Umbilical cord (tissue), 1 donor: ENCODE measurements at regions not wholly inside any gene's neighbourhood (a gene's known extent, or its start where the extent isn't known, plus 50 kb on each side); places are given as distances from the start of the nearest gene placed in this dataset.
A peak's percentile ranks its signal among the peaks of the same experiment; 100 is the strongest.

ENCODE experiments used
- DNase-seq: peaks from one replicate; pipeline ENCODE4 v3.0.0-alpha.2; 2015; ENCODE audit warnings: low spot score

DNA sequence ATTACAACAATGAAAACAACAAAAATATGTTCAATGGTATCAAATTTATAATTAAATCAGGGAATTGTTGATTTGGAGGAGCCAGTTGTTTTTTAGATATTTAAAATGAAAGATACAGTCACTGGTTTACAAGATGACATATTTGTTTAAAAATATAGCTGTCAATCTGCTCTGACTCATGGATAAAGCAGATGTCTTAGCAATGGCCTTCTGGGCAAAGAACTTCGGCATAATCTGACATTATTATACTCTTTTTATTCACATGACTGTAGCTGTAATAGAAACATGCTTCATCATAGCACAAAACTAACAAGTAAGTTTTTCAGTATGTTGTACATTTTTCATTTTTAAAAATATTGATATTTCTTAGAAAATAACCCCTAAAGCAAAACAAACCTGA lies 267.4 kb downstream of the CENPW start:
- DNase-seq: no peak

DNA sequence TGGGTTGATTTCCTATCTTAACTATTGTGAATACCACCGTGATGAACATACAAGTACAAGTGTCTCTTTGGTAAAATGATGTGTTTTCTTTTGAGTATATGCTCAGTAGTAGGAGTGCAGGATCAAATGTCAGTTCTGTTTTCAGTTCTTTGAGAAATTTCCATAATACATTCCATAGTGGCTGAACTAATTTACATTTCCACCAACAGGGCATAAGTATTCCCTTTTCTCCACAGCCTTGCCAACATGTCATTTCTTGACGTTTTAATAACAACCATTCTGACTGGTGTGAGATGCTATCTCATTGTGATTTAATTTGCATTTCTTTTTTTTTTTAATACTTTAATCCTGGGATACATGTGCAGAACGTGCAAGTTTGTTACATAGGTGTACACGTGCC lies 268.8 kb downstream of the CENPW start:
- DNase-seq: no peak

DNA sequence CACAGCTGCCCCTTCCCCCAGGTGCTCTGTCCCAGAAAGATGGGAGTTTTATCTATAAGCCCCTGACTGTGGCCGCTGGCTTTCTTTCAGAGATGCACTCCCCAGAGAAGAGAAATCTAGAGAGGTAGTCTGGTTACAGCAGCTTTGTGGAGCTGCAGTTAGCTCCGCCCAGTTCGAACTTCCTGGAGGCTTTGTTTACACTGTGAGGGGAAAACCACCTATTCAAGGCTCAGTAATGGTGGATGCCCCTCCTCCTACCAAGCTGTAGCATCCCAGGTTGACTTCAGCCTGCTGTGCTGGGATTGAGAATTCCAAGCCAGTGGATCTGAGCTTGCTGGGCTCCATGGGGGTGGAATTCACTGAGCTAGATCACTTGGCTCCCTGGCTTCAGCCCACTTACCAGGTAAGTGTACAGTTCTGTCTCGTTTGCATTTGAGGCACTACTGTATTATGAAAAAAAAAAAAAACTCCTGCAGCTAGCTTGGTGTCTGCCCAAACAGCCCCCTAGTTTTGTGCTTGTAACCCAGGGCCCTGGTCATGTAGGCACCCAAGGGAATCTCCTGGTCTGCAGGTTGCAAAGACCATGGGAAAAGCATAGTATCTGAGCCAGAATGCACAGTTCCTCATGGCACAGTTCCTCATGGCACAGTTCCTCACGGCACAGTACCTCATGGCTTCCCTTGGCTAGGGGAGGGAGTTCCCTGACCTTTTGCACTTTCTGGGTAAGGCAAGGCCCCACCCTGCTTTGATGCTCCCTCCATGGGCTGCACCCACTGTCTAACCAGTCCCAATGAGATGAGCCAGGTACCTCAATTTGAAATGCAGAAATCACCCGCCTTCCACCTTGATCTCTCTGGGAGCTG lies 275.0 kb downstream of the CENPW start:
- DNase-seq: no peak

DNA sequence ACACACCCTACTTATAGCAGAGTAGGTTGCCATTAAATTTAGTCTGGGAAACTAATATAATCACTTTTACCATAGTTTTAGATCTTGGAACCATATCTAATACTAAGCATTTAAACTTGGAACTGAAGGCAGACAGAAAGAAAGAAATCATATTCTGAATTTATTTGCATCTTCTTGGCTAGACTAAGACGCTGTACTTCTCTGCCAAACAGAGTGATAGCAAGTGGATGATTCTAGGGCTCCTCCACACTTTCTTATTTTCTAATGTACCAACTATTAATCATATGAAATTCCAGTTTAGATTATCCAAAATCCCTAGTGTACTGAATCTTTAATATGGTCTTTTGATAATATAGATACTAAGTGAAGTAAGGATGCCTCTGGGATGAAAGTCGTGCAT lies 277.0 kb downstream of the CENPW start:
- DNase-seq: no peak

DNA sequence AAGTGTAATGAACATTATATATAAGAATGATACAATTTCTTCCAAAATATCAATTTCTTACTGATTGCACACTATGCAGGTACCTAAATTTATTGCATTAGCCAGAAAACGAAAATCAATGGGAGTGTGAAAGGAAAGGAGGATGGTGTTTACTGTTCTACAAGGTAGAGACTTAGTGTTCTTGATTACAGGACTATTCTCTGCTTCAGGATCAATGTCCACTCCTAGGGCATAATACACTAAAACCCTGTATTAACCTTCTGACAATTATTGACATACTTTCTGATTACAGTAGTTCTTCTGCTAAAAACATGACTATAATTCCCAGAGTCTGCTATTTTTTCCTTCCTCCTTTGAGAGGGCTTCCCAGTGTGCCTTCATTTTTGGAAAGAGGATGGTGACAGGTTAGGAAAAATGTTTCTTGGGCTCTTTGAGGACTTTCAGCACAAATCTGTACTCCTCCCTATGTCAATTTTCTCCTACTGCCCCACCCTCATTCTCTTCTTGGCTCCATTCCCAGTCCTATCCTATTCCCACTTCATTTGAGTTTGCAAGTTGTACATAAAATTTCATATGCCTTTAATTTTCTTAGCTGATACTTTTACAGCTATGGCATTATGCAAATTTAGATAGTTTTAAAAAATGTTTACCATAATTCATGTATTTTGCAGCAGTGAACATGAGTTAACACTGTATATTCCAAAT lies 278.9 kb downstream of the CENPW start:
- DNase-seq: no peak

DNA sequence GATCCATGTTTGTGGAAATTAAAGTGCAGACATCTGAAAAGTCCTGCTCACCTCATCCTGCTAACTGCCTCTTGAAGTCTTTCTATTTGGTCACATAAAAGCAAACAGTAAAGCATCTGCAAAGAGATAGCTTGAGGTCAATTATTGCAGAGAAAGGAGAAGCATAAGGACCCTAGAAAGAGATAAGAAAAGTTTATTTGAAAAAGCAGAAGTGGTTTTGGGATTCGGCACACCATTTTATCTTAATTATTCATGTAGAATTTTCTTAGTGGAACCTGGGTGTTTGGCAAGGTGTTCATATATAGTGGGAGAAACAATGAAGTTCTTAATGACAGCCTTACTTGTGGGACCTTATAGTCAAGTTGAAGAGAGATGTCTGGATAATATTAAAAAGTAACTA lies 280.8 kb downstream of the CENPW start:
- DNase-seq: no peak

DNA sequence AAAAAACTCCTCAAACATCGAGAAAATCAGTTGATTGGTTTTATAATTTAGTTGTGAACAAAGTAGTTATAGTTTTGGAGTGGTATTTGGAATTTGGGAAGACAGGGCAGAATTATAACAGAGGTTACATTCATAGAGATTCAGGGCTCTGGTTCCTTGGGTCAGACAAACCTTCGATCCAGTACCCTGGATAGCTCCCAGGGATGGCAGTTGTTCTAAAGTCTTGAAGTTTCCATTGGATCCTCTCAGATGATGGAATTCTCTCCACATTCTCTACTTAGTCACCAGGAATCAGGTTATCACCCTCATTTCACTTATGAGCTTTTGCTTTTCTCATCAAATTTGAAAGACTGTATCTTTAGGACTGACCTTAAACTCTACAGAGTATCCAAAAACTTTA lies 285.1 kb downstream of the CENPW start:
- DNase-seq: peak; percentile 34

DNA sequence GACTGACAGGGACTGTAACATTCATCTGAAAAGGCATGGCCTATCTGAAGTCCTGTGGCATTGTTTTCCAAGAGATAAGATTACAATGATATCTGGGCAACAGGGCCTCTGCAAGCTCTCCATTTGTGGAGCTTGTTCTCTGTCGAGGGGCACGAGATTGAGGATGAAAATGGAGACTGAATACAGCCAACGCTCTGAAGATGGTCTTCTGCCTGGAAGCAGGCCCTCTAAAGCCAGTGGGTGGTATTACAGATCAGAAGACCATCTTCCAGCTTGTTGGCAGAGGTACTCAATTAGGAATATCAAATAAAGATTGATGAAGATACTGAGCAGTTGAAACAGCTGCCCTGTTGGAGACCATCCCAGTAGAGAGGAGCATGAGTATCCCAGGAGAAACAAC lies 288.2 kb downstream of the CENPW start:
- DNase-seq: no peak

DNA sequence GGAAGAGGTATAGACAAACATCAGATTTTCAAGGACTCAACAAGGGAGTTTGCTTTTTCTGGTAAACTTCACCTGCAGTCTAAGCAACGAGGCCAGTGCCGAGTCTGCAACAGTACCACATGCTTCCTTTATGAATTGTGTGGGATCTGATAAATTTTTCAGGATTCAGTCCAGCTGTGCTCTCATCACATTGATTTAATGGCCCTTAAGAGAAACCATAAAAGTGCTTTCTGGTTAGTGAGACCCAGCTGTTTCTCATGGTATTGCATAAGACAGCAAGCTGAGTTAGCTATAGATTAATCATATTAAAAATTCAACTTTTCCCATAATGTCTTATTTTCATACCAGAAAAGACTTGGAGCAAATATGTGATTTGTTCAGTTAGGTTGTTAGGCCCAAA lies 291.4 kb downstream of the CENPW start:
- DNase-seq: peak; percentile 49

DNA sequence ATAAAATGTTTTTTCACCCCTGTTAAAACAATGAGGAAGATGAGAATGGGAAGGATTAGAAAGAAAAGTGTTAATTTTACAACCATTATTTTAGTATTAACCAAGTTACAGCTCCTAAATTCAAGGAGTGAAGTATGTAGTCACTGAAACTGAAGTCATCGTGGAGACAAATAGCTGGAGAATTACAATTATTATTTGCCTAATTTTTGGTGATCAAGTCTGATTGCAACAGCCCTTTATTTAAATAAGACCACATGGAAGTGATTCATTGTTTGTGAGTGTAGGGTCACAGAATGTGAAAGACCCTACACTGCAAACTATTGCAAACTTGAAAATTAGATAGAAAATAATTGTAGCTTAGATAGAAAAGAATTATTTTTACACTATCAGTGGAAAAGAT lies 292.4 kb downstream of the CENPW start:
- no peak for DNase-seq

DNA sequence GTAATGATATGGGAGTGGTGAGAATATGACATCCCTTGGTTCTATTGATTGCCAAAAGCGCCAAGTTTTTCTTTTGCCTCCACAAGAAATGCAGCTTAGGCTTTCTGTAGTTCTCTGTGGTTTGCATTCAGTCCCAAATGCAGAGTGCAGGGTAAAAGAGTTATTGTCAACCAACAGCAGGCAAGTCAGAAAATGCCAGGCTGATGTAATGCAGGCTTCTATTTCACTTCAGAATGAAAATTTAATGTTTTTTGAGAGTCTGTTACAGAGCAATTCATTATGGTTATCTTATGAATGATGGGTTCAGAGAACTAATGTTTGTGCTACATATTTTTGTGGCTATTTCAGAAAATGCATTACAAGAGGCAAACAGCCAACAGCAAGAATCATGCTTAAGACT lies 293.5 kb downstream of the CENPW start:
- peak; percentile 64 for DNase-seq

DNA sequence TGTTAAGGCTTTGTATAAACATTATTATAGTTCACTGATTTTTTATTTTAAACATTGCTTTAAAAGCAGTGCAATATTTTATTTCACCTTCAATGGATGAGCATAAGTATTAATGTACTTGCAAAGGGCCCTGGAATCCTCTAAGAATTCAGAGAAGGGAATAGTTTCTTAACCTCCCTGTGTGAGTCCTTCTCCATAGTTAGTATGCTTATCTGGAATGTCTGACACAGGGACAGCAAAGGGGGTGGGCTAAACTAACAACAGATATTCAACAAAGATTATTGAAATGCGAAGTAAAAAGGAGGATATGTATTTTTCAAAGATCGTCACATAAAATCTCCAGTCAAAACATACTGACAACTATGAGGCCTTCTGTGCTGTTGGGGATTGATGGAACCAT lies 300.4 kb downstream of the CENPW start:
- DNase-seq: no peak

DNA sequence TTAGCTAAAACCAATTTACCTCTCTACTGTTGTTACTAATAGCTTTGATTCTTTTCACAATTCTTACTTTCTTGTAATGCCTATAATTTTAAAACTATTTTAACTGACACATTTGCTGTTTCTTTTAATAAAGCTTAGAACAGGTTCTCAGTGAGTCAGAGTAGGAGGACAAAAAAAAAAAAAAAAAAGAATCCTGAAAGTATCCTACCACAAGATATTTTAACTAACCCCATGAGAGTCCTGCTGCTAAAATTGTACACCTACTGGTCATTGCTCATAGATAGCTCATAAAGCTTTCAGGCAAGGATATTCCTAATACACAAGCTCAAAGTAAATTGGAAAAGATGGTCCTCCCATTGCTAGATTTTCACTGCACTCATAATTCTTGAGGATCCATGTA lies 301.0 kb downstream of the CENPW start:
- DNase-seq: no peak

DNA sequence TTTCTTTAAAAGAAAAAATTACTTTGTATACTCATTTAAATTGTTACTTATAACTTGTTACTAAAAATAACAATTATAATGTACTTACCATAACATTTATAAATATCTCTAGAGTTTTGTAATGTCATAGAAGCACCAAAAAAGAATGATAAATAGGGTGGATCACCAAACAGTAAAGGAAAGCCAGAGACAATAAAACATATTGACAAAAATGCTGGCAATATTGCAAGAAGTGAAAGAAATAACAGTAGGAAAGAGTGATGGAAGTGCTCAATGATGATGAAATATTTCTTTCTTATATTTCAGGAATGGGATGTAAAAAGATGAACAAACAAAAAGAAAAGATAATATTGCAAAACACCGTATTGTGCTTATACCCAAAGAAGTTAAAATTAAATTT lies 301.7 kb downstream of the CENPW start:
- DNase-seq: no peak

DNA sequence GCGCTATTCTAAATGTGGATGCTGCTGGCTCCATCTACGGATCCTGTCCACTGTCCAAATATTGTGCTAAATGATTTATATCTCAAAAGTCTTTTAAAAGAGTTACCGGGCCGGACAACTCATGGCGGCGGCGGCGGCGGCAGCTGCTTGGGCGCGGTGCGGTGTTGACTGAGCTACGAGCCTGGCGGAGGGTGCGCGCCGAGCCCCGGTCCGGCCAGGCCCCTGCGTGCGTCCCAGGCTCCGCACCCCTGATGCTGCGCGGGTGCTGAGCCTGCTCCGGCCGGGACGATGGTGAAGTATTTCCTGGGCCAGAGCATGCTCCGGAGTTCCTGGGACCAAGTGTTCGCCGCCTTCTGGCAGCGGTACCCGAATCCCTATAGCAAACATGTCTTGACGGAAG lies 303.4 kb downstream of the CENPW start:
- no peak for DNase-seq

DNA sequence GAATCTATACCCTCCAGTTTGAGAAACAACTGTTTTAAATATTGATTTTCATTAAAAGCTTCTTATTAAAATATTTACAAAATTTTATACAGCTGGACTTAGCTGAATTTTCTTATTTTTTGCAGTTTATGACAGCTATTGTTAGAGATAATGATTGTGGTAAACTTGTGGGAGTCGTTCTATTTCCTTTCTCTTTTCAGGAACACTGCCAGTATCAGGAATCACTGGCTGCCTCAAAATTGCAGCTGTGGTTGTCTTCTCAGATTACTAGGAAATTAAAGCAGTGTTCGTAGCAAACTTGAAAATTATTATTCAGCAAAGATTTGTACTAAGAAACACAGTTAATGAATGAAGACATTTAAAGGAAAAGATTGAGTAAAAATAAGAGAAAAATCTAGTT lies 311.0 kb downstream of the CENPW start:
- DNase-seq: no peak

DNA sequence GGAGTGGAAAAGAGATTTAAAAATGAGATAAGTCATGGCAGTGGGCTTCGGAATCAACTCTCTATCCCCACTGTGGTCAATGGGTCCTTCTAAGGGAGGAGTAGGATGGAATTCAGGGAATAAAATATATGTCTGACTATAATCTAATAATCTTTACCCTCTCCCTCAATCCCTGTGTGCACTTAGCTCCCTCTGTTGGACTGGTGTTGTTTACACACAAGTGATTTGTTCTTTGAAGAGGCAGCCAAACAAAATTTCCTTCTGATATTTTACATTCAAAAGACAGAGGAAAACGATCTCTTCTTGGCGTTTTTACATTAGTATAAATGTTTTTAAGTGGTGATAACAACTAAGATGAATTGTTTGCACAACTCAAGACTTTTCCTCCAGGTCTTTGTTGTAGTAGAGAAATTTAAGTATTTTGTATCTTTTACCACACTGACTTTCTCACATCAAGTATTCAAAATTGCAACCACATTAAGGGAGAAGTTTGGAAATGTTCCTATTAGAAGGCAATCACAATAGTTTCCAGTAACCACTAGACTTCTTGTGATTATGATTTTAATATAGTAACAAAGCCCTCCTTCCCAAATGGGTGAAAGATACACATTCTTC lies 317.8 kb downstream of the CENPW start:
- DNase-seq: no peak

DNA sequence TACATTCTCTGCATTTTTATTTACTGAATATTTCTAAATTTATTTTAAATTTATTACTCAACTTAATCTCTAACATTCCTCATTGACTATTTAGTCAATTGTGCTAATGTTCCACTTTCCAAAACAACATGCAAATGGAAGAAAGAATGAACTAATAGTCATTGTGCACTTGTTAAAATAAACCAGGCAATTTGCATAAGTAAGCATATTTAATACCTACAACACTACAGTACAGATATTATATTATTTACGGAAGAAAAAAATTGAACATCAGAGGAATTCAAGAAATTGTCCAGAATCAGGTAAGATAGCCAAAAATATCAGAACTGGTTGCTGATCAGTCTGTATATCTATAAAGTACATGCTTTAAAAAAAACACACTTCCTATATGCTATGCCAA lies 320.5 kb downstream of the CENPW start:
- DNase-seq: no peak

DNA sequence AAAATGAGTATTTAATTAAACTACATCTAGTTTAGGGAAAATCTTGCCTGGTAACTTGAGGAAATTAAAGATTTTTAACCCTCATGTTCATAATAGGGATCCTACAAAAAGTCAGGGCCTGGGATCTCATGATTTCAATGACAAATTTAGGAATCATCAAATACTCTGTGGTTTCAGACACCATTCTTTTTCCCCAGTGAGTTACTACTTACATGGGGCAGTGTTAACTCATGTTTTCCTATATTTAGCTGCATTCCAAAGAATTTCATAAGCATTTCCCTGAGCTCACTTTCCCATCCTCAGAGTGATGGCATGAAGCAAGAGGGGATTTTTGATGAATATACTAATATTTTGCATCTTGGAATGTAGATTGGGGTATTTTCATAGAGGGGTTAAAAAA lies 321.7 kb downstream of the CENPW start:
- DNase-seq: peak; percentile 53

DNA sequence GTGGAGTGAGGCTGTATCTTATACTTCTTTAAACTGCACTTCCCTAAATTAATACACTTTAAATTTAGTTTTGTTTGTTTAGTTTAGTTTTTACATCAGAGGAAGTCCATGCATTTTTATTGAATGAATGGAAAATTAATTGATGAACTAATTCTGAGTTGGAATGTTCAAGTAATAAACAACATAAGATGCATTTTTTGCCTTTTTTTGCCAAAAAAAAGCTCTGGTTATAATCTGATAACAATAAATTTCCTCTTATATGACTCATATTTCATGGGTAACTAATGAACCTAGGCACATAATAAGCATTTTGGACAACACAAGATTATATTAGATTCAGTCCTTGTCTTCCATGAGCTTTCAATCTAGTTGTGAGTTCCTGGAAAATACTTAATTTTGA lies 323.1 kb downstream of the CENPW start:
- no peak for DNase-seq

DNA sequence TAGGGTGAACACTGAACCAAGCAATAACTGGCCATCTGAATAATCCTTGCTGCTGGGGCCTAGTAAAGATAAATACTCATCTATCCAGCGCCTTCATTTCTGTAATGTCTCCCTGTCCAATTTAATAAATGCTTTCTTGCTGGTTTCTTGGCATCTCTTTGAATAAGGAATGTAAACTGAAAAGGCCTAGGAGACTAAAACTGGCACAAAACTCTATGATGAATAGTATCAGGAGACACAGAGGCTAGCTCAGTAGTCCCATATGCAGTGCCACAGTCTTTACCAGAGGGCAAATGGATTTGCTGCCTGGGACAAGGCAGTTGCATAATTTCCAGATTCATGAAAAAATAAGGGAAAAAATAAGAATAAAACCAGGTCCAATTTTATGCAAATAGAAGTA lies 324.4 kb downstream of the CENPW start:
- peak; percentile 16 for DNase-seq

DNA sequence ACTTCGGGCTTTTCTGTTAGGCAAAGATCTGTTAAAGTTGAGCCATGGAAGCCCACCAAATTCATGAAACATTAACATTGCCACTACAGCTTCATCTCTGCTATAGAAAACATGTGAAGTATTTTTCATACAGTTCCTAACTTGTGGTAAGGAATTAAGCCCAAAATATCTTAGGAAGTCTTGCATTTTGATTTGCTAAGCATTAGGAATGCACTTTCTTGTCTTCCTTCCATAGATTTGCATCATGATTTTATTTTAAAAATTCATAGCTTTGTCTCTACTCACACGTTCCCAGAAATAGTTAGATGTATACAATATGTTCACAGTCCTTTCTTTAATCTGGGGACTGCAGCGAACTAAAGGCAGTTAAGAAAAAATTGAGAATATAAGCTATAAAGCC lies 325.6 kb downstream of the CENPW start:
- DNase-seq: peak; percentile 8

DNA sequence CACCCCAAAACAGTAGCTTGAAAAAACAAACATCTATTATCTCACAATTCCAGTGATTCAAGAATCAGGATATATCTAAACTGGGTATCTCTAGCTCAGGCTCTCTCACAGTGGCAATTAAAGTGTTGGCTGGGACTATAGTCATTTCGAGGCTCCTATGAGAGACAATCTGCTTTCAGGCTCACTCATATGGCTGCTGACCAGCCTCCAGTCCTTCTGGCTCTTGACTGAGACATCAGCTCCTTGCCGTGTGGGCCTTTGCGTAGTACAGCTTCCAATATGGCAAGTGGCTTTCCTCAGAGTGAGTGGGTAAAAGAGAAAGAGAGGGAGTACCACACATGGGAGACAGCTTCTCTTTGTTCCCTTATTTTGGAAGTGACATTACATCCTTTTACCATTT lies 327.2 kb downstream of the CENPW start:
- no peak for DNase-seq
